ENCODE measurements at regions not wholly inside any gene's neighbourhood (a gene's known extent, or its start where the extent isn't known, plus 50 kb on each side); places are given as distances from the start of the nearest gene placed in this dataset.
"Not testable (repeated sequence)": the region's sequence is repeated elsewhere in the genome, so short reads cannot be mapped to it uniquely, and the experiment has no call there.

GRCh38 chr4:9604893-9605190, 160.6 kb downstream of the DEFB131A start:
- DNase-seq = not testable (repeated sequence)

GRCh38 chr4:9608300-9608699, 164.1 kb downstream of the DEFB131A start:
- no peak for DNase-seq

- DNase-seq = not testable (repeated sequence)
Measured at GRCh38 chr4:9610321-9610720, 166.1 kb downstream of the DEFB131A start.

- no peak for DNase-seq
Measured at GRCh38 chr4:9611101-9611500, 166.9 kb downstream of the DEFB131A start.

GRCh38 chr4:9636411-9636810, 145.0 kb upstream of the DRD5 start:
- not testable (repeated sequence) for DNase-seq

GRCh38 chr4:9659678-9660077, 121.8 kb upstream of the DRD5 start:
- not testable (repeated sequence) for DNase-seq

- not testable (repeated sequence) for DNase-seq
Measured at GRCh38 chr4:9660955-9661354, 120.5 kb upstream of the DRD5 start.

- peak; percentile 55 for DNase-seq
Measured at GRCh38 chr4:9670725-9671124, 110.7 kb upstream of the DRD5 start.

- not testable (repeated sequence) for DNase-seq
Measured at GRCh38 chr4:9677357-9677756, 104.1 kb upstream of the DRD5 start.

- DNase-seq = no peak
Measured at GRCh38 chr4:9679704-9680478, 101.5 kb upstream of the DRD5 start.

GRCh38 chr4:9683174-9683573, 98.3 kb upstream of the DRD5 start:
- not testable (repeated sequence) for DNase-seq

GRCh38 chr4:9685016-9685415, 96.4 kb upstream of the DRD5 start:
- not testable (repeated sequence) for DNase-seq

GRCh38 chr4:9685692-9686091, 95.7 kb upstream of the DRD5 start:
- DNase-seq = no peak

- DNase-seq = not testable (repeated sequence)
Measured at GRCh38 chr4:9690636-9691237, 90.7 kb upstream of the DRD5 start.

GRCh38 chr4:9691238-9692065, 90.0 kb upstream of the DRD5 start:
- peak; percentile 76 for DNase-seq

- not testable (repeated sequence) for DNase-seq
Measured at GRCh38 chr4:9692791-9693491, 88.5 kb upstream of the DRD5 start.

GRCh38 chr4:9694403-9694802, 87.0 kb upstream of the DRD5 start:
- DNase-seq = not testable (repeated sequence)

- not testable (repeated sequence) for DNase-seq
Measured at GRCh38 chr4:9695994-9696393, 85.4 kb upstream of the DRD5 start.

- DNase-seq = not testable (repeated sequence)
Measured at GRCh38 chr4:9696561-9696960, 84.9 kb upstream of the DRD5 start.

GRCh38 chr4:9702019-9702418, 79.4 kb upstream of the DRD5 start:
- not testable (repeated sequence) for DNase-seq

GRCh38 chr4:9702696-9703095, 78.7 kb upstream of the DRD5 start:
- not testable (repeated sequence) for DNase-seq

- no peak for DNase-seq
Measured at GRCh38 chr4:9703391-9703790, 78.0 kb upstream of the DRD5 start.

GRCh38 chr4:9704126-9704525, 77.3 kb upstream of the DRD5 start:
- DNase-seq = not testable (repeated sequence)

Measured in NCI-H2171 (cell line).